Vagina (tissue), 2 donors: ENCODE measurements at regions not wholly inside any gene's neighbourhood (a gene's known extent, or its start where the extent isn't known, plus 50 kb on each side); places are given as distances from the start of the nearest gene placed in this dataset.

Source experiments
- CTCF ChIP-seq, 3 experiments: fragments of 450-650 bp in 2 of 3; fragments of 200-600 bp in 1 of 3; sonication (generic) in 1 of 3; IDR thresholded peaks; one replicate each; pipeline ENCODE4 v1.5.1; 2017 to 2019; ENCODE audit warnings: antibody characterized with exemption in 3 of 3, mild to moderate bottlenecking in 2 of 3, moderate library complexity in 2 of 3
- POLR2A ChIP-seq, 2 donors: fragments of 450-650 bp; IDR thresholded peaks; one replicate each; pipeline ENCODE4 v1.6.1; 2017; ENCODE audit warnings: antibody characterized with exemption in 2 of 2, mild to moderate bottlenecking in 2 of 2, moderate library complexity in 2 of 2

DNA sequence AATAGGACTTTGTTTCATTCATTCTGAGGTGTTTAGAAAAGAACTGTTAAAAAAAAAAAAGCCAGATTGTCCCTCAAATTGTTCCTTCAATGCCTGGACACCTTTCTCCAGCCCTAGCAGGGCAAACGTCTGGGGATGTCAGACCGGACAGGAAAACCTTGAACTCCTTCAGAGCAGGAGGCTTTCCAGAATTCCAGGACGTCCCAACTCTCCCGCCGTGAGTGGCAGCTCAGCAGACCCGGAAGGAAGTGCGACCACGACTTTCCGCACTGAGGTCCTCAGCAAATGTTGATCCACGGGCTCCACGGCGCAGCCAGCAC, 139.1 kb downstream of the DLL1 start:
- TF ChIP-seq CTCF (IDR thresholded peaks at IDR 0.05) (no peak), POLR2A (IDR thresholded peaks at IDR 0.05) (no peak)
